ENCODE measurements at regions not wholly inside any gene's neighbourhood (a gene's known extent, or its start where the extent isn't known, plus 50 kb on each side); places are given as distances from the start of the nearest gene placed in this dataset.

DNA sequence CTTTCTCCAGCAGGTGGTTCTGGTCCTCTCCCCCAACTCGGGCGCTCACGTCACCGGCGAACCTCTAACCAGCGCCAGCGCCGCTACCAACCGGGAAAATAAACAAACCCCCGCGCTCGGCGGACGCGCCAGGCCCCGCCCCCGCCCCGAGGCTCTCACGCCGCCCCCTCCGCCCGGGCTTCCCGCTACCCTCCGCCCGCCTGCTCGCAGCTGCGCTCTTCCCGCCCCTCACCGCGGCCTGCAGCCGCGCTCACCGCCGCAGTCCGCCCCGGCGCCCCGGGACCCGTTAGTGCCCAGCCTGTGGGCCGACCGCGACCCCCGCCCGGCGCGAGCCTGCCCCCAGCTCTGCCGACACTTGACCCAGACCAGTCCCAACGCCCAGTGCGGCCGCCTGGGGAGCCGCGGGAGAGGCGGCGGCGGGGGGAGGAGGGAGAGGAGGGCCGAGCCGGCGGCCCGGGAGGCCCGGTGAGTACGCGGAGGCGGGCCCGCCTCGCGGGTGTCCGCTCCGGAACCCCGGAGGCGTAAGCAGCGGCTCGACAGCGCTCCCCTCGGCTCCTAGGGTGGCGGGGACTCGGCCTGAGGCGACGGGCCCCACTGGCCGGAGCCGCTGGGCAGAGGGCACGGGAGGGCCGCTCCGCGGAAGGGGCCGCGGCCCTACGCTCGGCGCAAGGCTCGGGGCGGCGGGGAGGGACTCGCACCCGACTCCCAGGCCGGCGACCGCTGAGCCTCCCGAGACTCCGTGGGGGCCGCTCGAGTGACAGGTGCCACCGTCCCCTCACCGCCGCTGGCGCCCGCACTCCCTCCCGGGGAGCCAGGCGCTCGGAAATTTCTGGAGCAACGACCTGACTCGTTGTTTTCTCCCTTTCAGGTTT lies 63.6 kb upstream of the AGTPBP1 start:
- TF ChIP-seq CTCF (IDR thresholded peaks at IDR 0.05) (peak in 5 of 12 donors; percentile 6 to 42 (median 29)), POLR2A (IDR thresholded peaks at IDR 0.05) (peak in 1 of 2 donors; percentile 12)
